OCI-LY7 (cell line): ENCODE measurements at regions not wholly inside any gene's neighbourhood (a gene's known extent, or its start where the extent isn't known, plus 50 kb on each side); places are given as distances from the start of the nearest gene placed in this dataset.
"Not testable (repeated sequence)": the region's sequence is repeated elsewhere in the genome, so short reads cannot be mapped to it uniquely, and the experiment has no call there.

ENCODE experiments used
- BruUV-seq: library from RNA; stranded (reverse); fragments of 400-500 nt; replicated peaks from 2 replicates; lab custom pipeline; 2021; lab: Mats Ljungman, UMichigan
- CTCF ChIA-PET: fragments of 300-600 bp; sonication (Branson Sonifier 250); formaldehyde crosslinking; loops from one replicate; lab custom pipeline; 2022; ENCODE audit warnings: antibody characterized with exemption; ENCODE audit not compliant: unreplicated experiment; lab: Charles Lee
- POLR2A ChIA-PET: fragments of 300-600 bp; sonication (Branson Sonifier 250); formaldehyde crosslinking; loops from one replicate; lab custom pipeline; 2022; ENCODE audit warnings: antibody characterized with exemption; lab: Charles Lee
- DNase-seq: peaks from one replicate; pipeline ENCODE4 v3.0.0-alpha.2; 2015; ENCODE audit warnings: low spot score
- H2AFZ ChIP-seq: fragments of 200-600 bp; sonication (generic), shearing (Covaris generic); 2 replicates; pipeline ENCODE4 v1.6.1; 2014; ENCODE audit warnings: mild to moderate bottlenecking, antibody characterized with exemption, low read length, moderate library complexity
- H3K27ac ChIP-seq: fragments of 200-600 bp; sonication (generic); 2 replicates; pipeline ENCODE4 v1.5.1; 2014; ENCODE audit warnings: mixed run types, low read depth, mild to moderate bottlenecking, moderate library complexity, low read length, inconsistent platforms; ENCODE audit not compliant: poor library complexity, severe bottlenecking
- H3K36me3 ChIP-seq: fragments of 200-600 bp; sonication (generic); 2 replicates; pipeline ENCODE4 v1.6.1; 2014; ENCODE audit warnings: mild to moderate bottlenecking, antibody characterized with exemption, low read length, moderate library complexity, mixed read lengths; ENCODE audit not compliant: insufficient read depth
- H3K4me1 ChIP-seq: fragments of 200-600 bp; sonication (generic); 2 replicates; pipeline ENCODE4 v1.5.1; 2014; ENCODE audit warnings: mild to moderate bottlenecking, low read length; ENCODE audit not compliant: insufficient read depth, poor library complexity, severe bottlenecking
- H3K4me2 ChIP-seq: fragments of 200-600 bp; sonication (generic); 2 replicates; pipeline ENCODE4 v1.6.1; 2014; ENCODE audit warnings: mild to moderate bottlenecking, low read length
- H3K4me3 ChIP-seq: fragments of 200-600 bp; sonication (generic); 2 replicates; pipeline ENCODE4 v1.5.1; 2014; ENCODE audit warnings: mild to moderate bottlenecking, low read depth, low read length; ENCODE audit not compliant: poor library complexity, severe bottlenecking
- H3K79me2 ChIP-seq: fragments of 200-600 bp; sonication (generic); 2 replicates; pipeline ENCODE4 v1.6.1; 2016; ENCODE audit warnings: low read depth, mild to moderate bottlenecking, low read length, moderate library complexity, mixed read lengths; ENCODE audit not compliant: insufficient read depth
- H3K9me2 ChIP-seq: fragments of 200-600 bp; sonication (generic); 2 replicates; pipeline ENCODE4 v1.6.1; 2016; ENCODE audit warnings: mild to moderate bottlenecking, low read length, mixed read lengths; ENCODE audit not compliant: insufficient read depth
- H3K9me3 ChIP-seq: fragments of 200-600 bp; sonication (generic); 2 replicates; pipeline ENCODE4 v1.6.1; 2014; ENCODE audit warnings: mild to moderate bottlenecking, mixed run types, low read length, mixed read lengths
- H4K20me1 ChIP-seq: fragments of 200-600 bp; sonication (generic); 2 replicates; pipeline ENCODE4 v1.6.1; 2014; ENCODE audit warnings: mild to moderate bottlenecking, antibody characterized with exemption, low read length, moderate library complexity, mixed read lengths; ENCODE audit not compliant: insufficient read depth
- CTCF ChIP-seq: fragments of 200-600 bp; sonication (generic); conservative IDR thresholded peaks from 2 replicates; pipeline ENCODE4 v1.5.1; 2014; ENCODE audit warnings: mild to moderate bottlenecking, antibody characterized with exemption, low read length, moderate library complexity, mixed read lengths
- EZH2phosphoT487 ChIP-seq: fragments of 200-600 bp; sonication (generic); IDR thresholded peaks from 2 replicates; pipeline ENCODE4 v1.6.1; 2018; ENCODE audit warnings: low read depth, borderline replicate concordance, mild to moderate bottlenecking, mixed run types, antibody characterized with exemption, low read length, moderate library complexity, mixed read lengths
- intact Hi-C: fragments of 100-400 bp; cut with micrococcal nuclease; formaldehyde crosslinking; loops from one replicate; pipeline ENCODE4 v1.10.0; 2022; ENCODE audit not compliant: unreplicated experiment

- CTCF ChIA-PET, POLR2A ChIA-PET, DNase-seq, H3K9me3 ChIP-seq, H3K9me2 ChIP-seq, H3K4me3 ChIP-seq, H3K4me1 ChIP-seq, H4K20me1 ChIP-seq, H3K79me2 ChIP-seq, H2AFZ ChIP-seq, intact Hi-C loops, H3K36me3 ChIP-seq, BruUV-seq, H3K27ac ChIP-seq, H3K4me2 ChIP-seq: not testable (repeated sequence)
These were observed 554.6 kb upstream of the LUZP2 start for GRCh38 chr11:23942117-23942815.

- no peak for DNase-seq
- no peaks in the 10 kb centered on the region for H3K4me1 ChIP-seq
- H3K79me2 ChIP-seq: no peaks in the 10 kb centered on the region
- H3K9me2 ChIP-seq: no peaks in the 10 kb centered on the region
- H3K27ac ChIP-seq: no peak overlapping the region
- no peaks in the 10 kb centered on the region for H3K9me3 ChIP-seq
- TF ChIP-seq EZH2phosphoT487 (no peak), CTCF (no peak)
- no TSS peak for BruUV-seq
- H3K36me3 ChIP-seq: no peaks in the 10 kb centered on the region
- no peak overlapping the region for H3K4me3 ChIP-seq
- no peak overlapping the region for H3K4me2 ChIP-seq
- no peaks in the 10 kb centered on the region for H4K20me1 ChIP-seq
- intact Hi-C loops: no loop called here
- CTCF ChIA-PET: no interaction called here
- H2AFZ ChIP-seq: no peak overlapping the region
- POLR2A ChIA-PET: no interaction called here
These were observed 551.9 kb upstream of the LUZP2 start for GRCh38 chr11:23944923-23945322.

GRCh38 chr11:23947883-23948282 lies 549.0 kb upstream of the LUZP2 start:
- no peaks in the 10 kb centered on the region for H3K79me2 ChIP-seq
- ChIA-PET POLR2A (no interaction called here), CTCF (no interaction called here)
- no peaks in the 10 kb centered on the region for H4K20me1 ChIP-seq
- H3K36me3 ChIP-seq: no peaks in the 10 kb centered on the region
- H3K27ac ChIP-seq: no peak overlapping the region
- no TSS peak for BruUV-seq
- intact Hi-C loops: no loop called here
- H3K4me2 ChIP-seq: no peak overlapping the region
- DNase-seq: no peak
- TF ChIP-seq EZH2phosphoT487: no peak
- TF ChIP-seq CTCF: no peak
- H3K9me3 ChIP-seq: no peaks in the 10 kb centered on the region
- no peaks in the 10 kb centered on the region for H3K4me1 ChIP-seq
- H3K9me2 ChIP-seq: no peaks in the 10 kb centered on the region
- H2AFZ ChIP-seq: no peak overlapping the region
- no peak overlapping the region for H3K4me3 ChIP-seq
